ENCODE measurements at regions not wholly inside any gene's neighbourhood (a gene's known extent, or its start where the extent isn't known, plus 50 kb on each side); places are given as distances from the start of the nearest gene placed in this dataset.

DNA sequence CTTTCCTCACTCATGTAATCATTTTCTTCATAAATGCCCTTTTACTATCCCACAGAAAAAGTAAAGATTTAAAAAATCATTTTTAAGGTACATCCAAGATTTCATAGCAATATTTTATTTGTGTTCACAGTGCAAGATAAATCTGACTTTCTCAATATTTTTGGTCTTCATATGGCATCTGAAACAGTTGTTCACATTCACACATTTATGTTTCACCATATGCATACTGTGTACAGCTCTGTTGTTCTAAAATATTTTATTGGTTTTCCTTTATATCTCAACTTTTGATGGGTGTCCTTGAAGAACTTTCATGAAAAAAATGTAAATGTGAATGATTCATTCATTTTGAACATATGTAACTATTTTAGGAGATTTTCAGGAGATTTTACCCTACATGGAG lies 348.7 kb downstream of the SNAPC1 start:
- TF ChIP-seq POLR2A (IDR thresholded peaks at IDR 0.05; ENCODE audit: low read depth, low read length) (no peak), POLR2AphosphoS5 (IDR thresholded peaks at IDR 0.05; ENCODE audit: low read depth, low read length) (no peak), TAF1 (IDR thresholded peaks at IDR 0.05; ENCODE audit: low read depth, low read length) (no peak), SPI1 (IDR thresholded peaks at IDR 0.05; ENCODE audit: low read depth, low read length) (no peak), POU2F2 (IDR thresholded peaks at IDR 0.05; ENCODE audit: low read depth, low read length) (no peak), PAX5 (IDR thresholded peaks at IDR 0.05; ENCODE audit: insufficient read depth, low read length, severe bottlenecking) (no peak)

Data from GM12891 (cell line).